K562 (cell line): ENCODE measurements at regions not wholly inside any gene's neighbourhood (a gene's known extent, or its start where the extent isn't known, plus 50 kb on each side); places are given as distances from the start of the nearest gene placed in this dataset.

Source experiments
- AFF1 ChIP-seq, 2 experiments: fragments of 450-650 bp; IDR thresholded peaks; 2 replicates each; pipeline ENCODE4 v1.6.1; 2018; ENCODE audit warnings: mild to moderate bottlenecking in 2 of 2, low read depth in 1 of 2; ENCODE audit not compliant: partially characterized antibody in 2 of 2
- CTBP1 ChIP-seq: fragments of 450-650 bp; IDR thresholded peaks from 2 replicates; pipeline ENCODE4 v1.6.1; 2016; ENCODE audit warnings: borderline replicate concordance
- DPF2 ChIP-seq: fragments of 450-650 bp; IDR thresholded peaks from 2 replicates; pipeline ENCODE4 v1.6.1; 2016
- HDAC2 ChIP-seq: fragments of 450-650 bp; IDR thresholded peaks from 2 replicates; pipeline ENCODE4 v1.6.1; 2016; ENCODE audit warnings: mild to moderate bottlenecking
- KDM1A ChIP-seq, 2 experiments: fragments of 450-650 bp; IDR thresholded peaks; 2 replicates each; pipeline ENCODE4 v1.6.1; 2016; ENCODE audit warnings: mild to moderate bottlenecking in 2 of 2
- MCM7 ChIP-seq, 2 experiments: fragments of 450-650 bp; IDR thresholded peaks; 2 replicates each; pipeline ENCODE4 v1.6.1; 2016 to 2018
- MED1 ChIP-seq: sonication (generic); formaldehyde crosslinking; IDR thresholded peaks from 2 replicates; pipeline ENCODE4 v1.8.1; 2023; ENCODE audit warnings: missing genetic modification reagents, borderline replicate concordance
- MIER1 ChIP-seq: fragments of 450-650 bp; IDR thresholded peaks from 2 replicates; pipeline ENCODE4 v1.6.1; 2016; ENCODE audit warnings: antibody characterized with exemption, mild to moderate bottlenecking, low read depth
- NELFE ChIP-seq: IDR thresholded peaks from 2 replicates; pipeline ENCODE4 v1.6.1; 2011; ENCODE audit warnings: mild to moderate bottlenecking; ENCODE audit not compliant: insufficient read depth, insufficient read length
- NRF1 ChIP-seq, 2 experiments: fragments of 450-650 bp; IDR thresholded peaks in 1 of 2; conservative IDR thresholded peaks in 1 of 2; 2 replicates each; pipeline ENCODE4 v1.6.1; 2014; ENCODE audit warnings: mild to moderate bottlenecking in 2 of 2
- RCOR1 ChIP-seq, 2 experiments: IDR thresholded peaks; 2 replicates each; pipeline ENCODE4 v1.6.1; 2012; ENCODE audit warnings: low read depth in 2 of 2, low read length in 2 of 2, borderline replicate concordance in 1 of 2, improper control_type of control experiment in 1 of 2
- SIN3A ChIP-seq, 2 experiments: fragments of 150-350 bp in 1 of 2; IDR thresholded peaks; 2 replicates each; pipeline ENCODE4 v1.6.1; 2011 to 2016; ENCODE audit warnings: borderline replicate concordance in 2 of 2, low read depth in 2 of 2, low read length in 2 of 2, mild to moderate bottlenecking in 2 of 2, moderate library complexity in 2 of 2; ENCODE audit not compliant: control insufficient read depth in 1 of 2
- SMARCA4 ChIP-seq: fragments of 450-650 bp; IDR thresholded peaks from 2 replicates; pipeline ENCODE4 v1.6.1; 2016
- SMARCC2 ChIP-seq: fragments of 450-650 bp; IDR thresholded peaks from 2 replicates; pipeline ENCODE4 v1.6.1; 2017; ENCODE audit warnings: antibody characterized with exemption, moderate library complexity, mild to moderate bottlenecking, low read depth
- SPI1 ChIP-seq: IDR thresholded peaks from 2 replicates; pipeline ENCODE4 v1.6.1; 2011; ENCODE audit warnings: low read depth, low read length, control low read depth, borderline replicate concordance
- YY1 ChIP-seq, 3 experiments: IDR thresholded peaks; 2 replicates each; pipeline ENCODE4 v1.6.1; 2011; ENCODE audit warnings: low read length in 2 of 3, mild to moderate bottlenecking in 2 of 3, moderate library complexity in 2 of 3, borderline replicate concordance in 1 of 3, control low read depth in 1 of 3, low read depth in 1 of 3; ENCODE audit not compliant: insufficient read depth in 3 of 3, insufficient replicate concordance in 2 of 3, control insufficient read depth in 1 of 3, insufficient read length in 1 of 3; ENCODE audit errors: extremely low read depth in 1 of 3
- ZBTB33 ChIP-seq: sonication (generic); formaldehyde crosslinking; IDR thresholded peaks from 2 replicates; pipeline ENCODE4 v1.8.1; 2023; ENCODE audit warnings: mild to moderate bottlenecking, missing genetic modification reagents
- ZNF316 ChIP-seq: fragments of 450-650 bp; IDR thresholded peaks from 2 replicates; pipeline ENCODE4 v1.6.1; 2016
- ZNF639 ChIP-seq, 2 experiments: fragments of 200-800 bp in 1 of 2; sonication (Bioruptor generic) in 1 of 2; sonication (generic) in 1 of 2; formaldehyde crosslinking in 1 of 2; IDR thresholded peaks in 1 of 2; conservative IDR thresholded peaks in 1 of 2; 2 replicates each; pipeline versions ENCODE4 v1.5.0 to v1.6.1; 2016 to 2020; ENCODE audit warnings: missing compliant biosample characterization in 1 of 2, missing genetic modification characterization in 1 of 2, missing genetic modification reagents in 1 of 2
- ZNF764 ChIP-seq: fragments of 250-450 bp; sonication (Bioruptor Pico); IDR thresholded peaks from 2 replicates; pipeline ENCODE4 v1.4.0; 2020; ENCODE audit warnings: low read depth, mild to moderate bottlenecking, moderate library complexity

- no peak for TF ChIP-seq AFF1 (IDR thresholded peaks at IDR 0.05; ENCODE audit: low read depth in 1 of 2, partially characterized antibody in 2 of 2)
- peak; percentile 88 for TF ChIP-seq CTBP1
- TF ChIP-seq ZNF764, result no peak
- peak in 1 of 3 experiments; percentile 43 for TF ChIP-seq YY1 (IDR thresholded peaks at IDR 0.05; ENCODE audit: borderline replicate concordance in 1 of 3, control insufficient read depth in 1 of 3, extremely low read depth in 1 of 3, insufficient read depth in 3 of 3, insufficient read length in 1 of 3, insufficient replicate concordance in 2 of 3, low read depth in 1 of 3, low read length in 2 of 3)
- peak; percentile 16 to 21; a peak in 2 of 4 replicates for TF ChIP-seq NRF1 (conservative IDR thresholded peaks at IDR 0.05 in 1 of 2, IDR thresholded peaks at IDR 0.05 in 1 of 2)
- no peak for TF ChIP-seq SMARCC2
- TF ChIP-seq SIN3A (IDR thresholded peaks at IDR 0.05; ENCODE audit: borderline replicate concordance in 2 of 2, control insufficient read depth in 1 of 2, low read depth in 2 of 2, low read length in 2 of 2), result peak in 1 of 2 experiments; percentile 44; a peak in 1 of 4 replicates
- no peak for TF ChIP-seq ZNF639 (CRISPR knock-in tag; conservative IDR thresholded peaks at IDR 0.05 in 1 of 2, IDR thresholded peaks at IDR 0.05 in 1 of 2)
- TF ChIP-seq ZBTB33 (CRISPR knock-in tag), result no peak
- TF ChIP-seq KDM1A (IDR thresholded peaks at IDR 0.05), result peak in 1 of 2 experiments; percentile 67; a peak in 2 of 4 replicates
- 0 out of 2 replicates have a peak, but pooled peaks have one; percentile 23 for TF ChIP-seq SMARCA4
- TF ChIP-seq RCOR1 (IDR thresholded peaks at IDR 0.05; ENCODE audit: borderline replicate concordance in 1 of 2, low read depth in 2 of 2, low read length in 2 of 2), result 0 out of 4 replicates have a peak, but pooled peaks of 1 of the 2 experiments have one; percentile 8
- TF ChIP-seq SPI1, result 0 out of 2 replicates have a peak, but pooled peaks have one; percentile 16
- 0 out of 2 replicates have a peak, but pooled peaks have one; percentile 67 for TF ChIP-seq HDAC2
- peak; percentile 55 for TF ChIP-seq DPF2
- no peak for TF ChIP-seq MED1 (CRISPR knock-in tag)
- no peak for TF ChIP-seq MCM7 (IDR thresholded peaks at IDR 0.05)
- peak; percentile 79 for TF ChIP-seq ZNF316
- TF ChIP-seq MIER1, result no peak
- TF ChIP-seq NELFE, result no peak
Measured at GRCh38 chr3:193816656-193817311, 223.8 kb downstream of the OPA1 start (continued).
